ENCODE measurements at regions not wholly inside any gene's neighbourhood (a gene's known extent, or its start where the extent isn't known, plus 50 kb on each side); places are given as distances from the start of the nearest gene placed in this dataset.
"Not testable (repeated sequence)": the region's sequence is repeated elsewhere in the genome, so short reads cannot be mapped to it uniquely, and the experiment has no call there.

GRCh38 chr13:81089371-81090157 is 748.6 kb upstream of the SPRY2 start:
- Histone ChIP-seq H3K4me1 (ENCODE audit: insufficient read depth, poor library complexity, severe bottlenecking) (no peaks in the 10 kb centered on the region), H3K4me3 (ENCODE audit: severe bottlenecking) (no peak overlapping the region), H3K27ac (ENCODE audit: poor library complexity, severe bottlenecking) (no peak overlapping the region), H3K27me3 (ENCODE audit: insufficient read depth, poor library complexity, severe bottlenecking) (no peaks in the 10 kb centered on the region), H3K9me3 (ENCODE audit: severe bottlenecking) (no peaks in the 10 kb centered on the region), H3K36me3 (ENCODE audit: low read depth) (no peaks in the 10 kb centered on the region)
- no peak for DNase-seq (ENCODE audit: low spot score)
- ATAC-seq (ENCODE audit: low read depth) = no peak
- no peak for TF ChIP-seq CTCF (IDR thresholded peaks at IDR 0.05; ENCODE audit: poor library complexity, severe bottlenecking)

DNA sequence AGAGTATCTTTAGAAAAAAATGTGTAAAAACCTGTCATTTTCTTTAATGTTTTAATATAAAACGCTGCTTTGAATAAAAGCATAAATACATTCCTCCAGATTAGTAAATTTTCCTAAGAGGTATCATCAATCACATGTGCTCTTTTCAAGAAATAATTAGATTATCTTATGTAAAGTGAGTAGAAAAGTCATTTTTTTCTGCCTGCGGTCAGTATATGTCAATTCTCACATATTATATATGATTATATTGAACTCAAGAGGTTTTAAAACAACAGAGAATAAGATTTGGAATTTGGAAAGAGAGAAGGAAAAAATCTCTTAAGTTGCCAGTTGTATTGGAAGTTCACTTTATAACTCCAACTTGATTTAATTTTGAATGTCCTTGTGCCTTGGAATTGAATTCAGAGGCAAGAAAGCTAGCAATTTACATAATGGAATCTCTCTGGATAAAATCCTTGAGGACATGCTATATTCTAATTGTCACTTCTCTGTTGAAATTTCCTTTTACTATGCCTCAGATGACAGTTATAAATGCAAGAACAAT is 740.1 kb upstream of the SPRY2 start:
- Histone ChIP-seq H3K27ac (ENCODE audit: poor library complexity, severe bottlenecking) (no peak overlapping the region), H3K4me3 (ENCODE audit: severe bottlenecking) (no peak overlapping the region), H3K27me3 (ENCODE audit: insufficient read depth, poor library complexity, severe bottlenecking) (no peaks in the 10 kb centered on the region), H3K4me1 (ENCODE audit: insufficient read depth, poor library complexity, severe bottlenecking) (no peaks in the 10 kb centered on the region), H3K9me3 (ENCODE audit: severe bottlenecking) (no peaks in the 10 kb centered on the region), H3K36me3 (ENCODE audit: low read depth) (no peaks in the 10 kb centered on the region)
- DNase-seq (ENCODE audit: low spot score) = no peak
- no peak for ATAC-seq (ENCODE audit: low read depth)
- no peak for TF ChIP-seq CTCF (IDR thresholded peaks at IDR 0.05; ENCODE audit: poor library complexity, severe bottlenecking)

GRCh38 chr13:81078048-81078447 is 737.1 kb upstream of the SPRY2 start:
- Histone ChIP-seq H3K4me3 (ENCODE audit: severe bottlenecking) (no peak overlapping the region), H3K36me3 (ENCODE audit: low read depth) (no peaks in the 10 kb centered on the region), H3K9me3 (ENCODE audit: severe bottlenecking) (no peaks in the 10 kb centered on the region), H3K27me3 (ENCODE audit: insufficient read depth, poor library complexity, severe bottlenecking) (no peaks in the 10 kb centered on the region), H3K4me1 (ENCODE audit: insufficient read depth, poor library complexity, severe bottlenecking) (no peaks in the 10 kb centered on the region), H3K27ac (ENCODE audit: poor library complexity, severe bottlenecking) (no peak overlapping the region)
- DNase-seq (ENCODE audit: low spot score) (no peak), ATAC-seq (ENCODE audit: low read depth) (no peak)
- no peak for TF ChIP-seq CTCF (IDR thresholded peaks at IDR 0.05; ENCODE audit: poor library complexity, severe bottlenecking)

GRCh38 chr13:81069822-81070221 is 728.9 kb upstream of the SPRY2 start:
- H3K27ac ChIP-seq (ENCODE audit: poor library complexity, severe bottlenecking); H3K4me3 ChIP-seq (ENCODE audit: severe bottlenecking); ATAC-seq (ENCODE audit: low read depth): not testable (repeated sequence)

DNA sequence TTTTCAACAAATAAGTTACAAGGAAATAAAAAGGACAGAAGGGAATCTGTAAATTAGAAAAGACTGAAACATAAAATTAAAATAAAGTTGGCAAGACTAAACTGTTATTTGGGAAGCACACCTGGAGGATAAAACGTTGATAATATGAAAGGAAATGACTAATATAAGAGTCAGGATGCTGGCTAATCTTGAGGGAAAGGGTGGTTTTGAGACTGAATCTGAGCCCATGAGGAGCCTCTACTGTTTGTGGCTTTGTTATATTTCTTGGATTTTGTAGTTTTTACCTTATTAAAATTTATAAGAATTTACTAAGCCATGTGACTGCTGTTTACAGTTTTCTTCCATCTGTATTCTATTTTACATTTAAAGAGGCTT is 718.0 kb upstream of the SPRY2 start:
- ATAC-seq (ENCODE audit: low read depth) = peak; percentile 95
- Histone ChIP-seq H3K27ac (ENCODE audit: poor library complexity, severe bottlenecking) (peak overlapping the region; percentile 88), H3K4me3 (ENCODE audit: severe bottlenecking) (no peak overlapping the region), H3K36me3 (ENCODE audit: low read depth) (no peaks in the 10 kb centered on the region), H3K9me3 (ENCODE audit: severe bottlenecking) (no peaks in the 10 kb centered on the region), H3K27me3 (ENCODE audit: insufficient read depth, poor library complexity, severe bottlenecking) (no peaks in the 10 kb centered on the region), H3K4me1 (ENCODE audit: insufficient read depth, poor library complexity, severe bottlenecking) (peaks cover 21% of the 10 kb centered on the region)
- TF ChIP-seq CTCF (IDR thresholded peaks at IDR 0.05; ENCODE audit: poor library complexity, severe bottlenecking) = no peak
- no peak for DNase-seq (ENCODE audit: low spot score)

More at GRCh38 chr13:81069822-81070221, 728.9 kb upstream of the SPRY2 start:
- H3K27me3 ChIP-seq (ENCODE audit: insufficient read depth, poor library complexity, severe bottlenecking); DNase-seq (ENCODE audit: low spot score); H3K9me3 ChIP-seq (ENCODE audit: severe bottlenecking); H3K36me3 ChIP-seq (ENCODE audit: low read depth); H3K4me1 ChIP-seq (ENCODE audit: insufficient read depth, poor library complexity, severe bottlenecking): not testable (repeated sequence)
